WTC11 (cell line): ENCODE measurements at regions not wholly inside any gene's neighbourhood (a gene's known extent, or its start where the extent isn't known, plus 50 kb on each side); places are given as distances from the start of the nearest gene placed in this dataset.

Source experiments
- ATAC-seq: fragments of 200-7000 bp; cut with Tn5 transposase; 2 replicates; pipeline ENCODE4 v1.10.0; 2021; ENCODE audit warnings: mild to moderate bottlenecking, moderate library complexity
- CTCF ChIA-PET: fragments of 300-600 bp; sonication (Branson Sonifier 250); formaldehyde crosslinking; loops from one replicate; lab custom pipeline; 2021; ENCODE audit warnings: antibody characterized with exemption; lab: Charles Lee
- POLR2A ChIA-PET: fragments of 350-600 bp; sonication (Branson Sonifier 250); formaldehyde crosslinking; loops from one replicate; lab custom pipeline; 2021; ENCODE audit warnings: antibody characterized with exemption; lab: Charles Lee
- DNase-seq: peaks from one replicate; pipeline ENCODE4 v3.0.0; 2021; ENCODE audit warnings: low spot score
- H3K27ac Mint-ChIP-seq: 2 replicates; pipeline ENCODE4 v1.8.0; 2021; ENCODE audit warnings: mixed read lengths
- H3K27me3 Mint-ChIP-seq: 2 replicates; pipeline ENCODE4 v1.8.0; 2021; ENCODE audit warnings: low read depth, mild to moderate bottlenecking, moderate library complexity, mixed read lengths
- H3K36me3 Mint-ChIP-seq: 2 replicates; pipeline ENCODE4 v1.8.0; 2021; ENCODE audit warnings: mixed read lengths
- H3K4me1 Mint-ChIP-seq: 2 replicates; pipeline ENCODE4 v1.8.0; 2022; ENCODE audit warnings: mixed read lengths
- H3K4me3 Mint-ChIP-seq: 2 replicates; pipeline ENCODE4 v1.8.0; 2021; ENCODE audit warnings: mild to moderate bottlenecking, moderate library complexity, mixed read lengths
- H3K9me3 Mint-ChIP-seq: 2 replicates; pipeline ENCODE4 v1.8.0; 2021; ENCODE audit warnings: mixed read lengths
- ATF2 ChIP-seq: sonication (generic); formaldehyde crosslinking; IDR thresholded peaks from 2 replicates; pipeline ENCODE4 v1.8.1; 2022; ENCODE audit warnings: low read depth, missing genetic modification reagents, borderline replicate concordance
- CDX4 ChIP-seq: fragments of 250-450 bp; sonication (Bioruptor Pico); IDR thresholded peaks from 2 replicates; pipeline ENCODE4 v1.9.0; 2021; ENCODE audit warnings: moderate library complexity, mild to moderate bottlenecking, inconsistent platforms, borderline replicate concordance
- CREB1 ChIP-seq: sonication (generic); formaldehyde crosslinking; IDR thresholded peaks from 2 replicates; pipeline ENCODE4 v1.8.0; 2023; ENCODE audit warnings: mild to moderate bottlenecking, missing genetic modification reagents
- E2F1 ChIP-seq: sonication (generic); formaldehyde crosslinking; IDR thresholded peaks from 2 replicates; pipeline ENCODE4 v1.8.0; 2022; ENCODE audit warnings: mild to moderate bottlenecking, missing genetic modification reagents
- FOXP1 ChIP-seq: sonication (generic); formaldehyde crosslinking; IDR thresholded peaks from 2 replicates; pipeline ENCODE4 v1.8.0; 2022; ENCODE audit warnings: missing genetic modification reagents, mild to moderate bottlenecking, moderate library complexity, borderline replicate concordance
- HMGA2 ChIP-seq: fragments of 250-450 bp; sonication (Bioruptor Pico); IDR thresholded peaks from 2 replicates; pipeline ENCODE4 v1.4.0; 2021; ENCODE audit warnings: mild to moderate bottlenecking, moderate library complexity
- JAZF1 ChIP-seq: fragments of 250-450 bp; sonication (Bioruptor Pico); IDR thresholded peaks from 2 replicates; pipeline ENCODE4 v1.9.0; 2021; ENCODE audit warnings: moderate library complexity, mild to moderate bottlenecking, inconsistent platforms
- NFATC4 ChIP-seq: fragments of 250-450 bp; sonication (Bioruptor Pico); IDR thresholded peaks from 2 replicates; pipeline ENCODE4 v1.9.0; 2021; ENCODE audit warnings: mild to moderate bottlenecking
- NFYB ChIP-seq: sonication (generic); formaldehyde crosslinking; conservative IDR thresholded peaks from 2 replicates; pipeline ENCODE4 v1.8.0; 2022; ENCODE audit warnings: low read depth, missing genetic modification reagents
- NR1H2 ChIP-seq: sonication (generic); formaldehyde crosslinking; IDR thresholded peaks from 2 replicates; pipeline ENCODE4 v1.9.0; 2021; ENCODE audit warnings: mild to moderate bottlenecking, moderate library complexity, missing genetic modification reagents
- OVOL2 ChIP-seq: fragments of 250-450 bp; sonication (Bioruptor Pico); IDR thresholded peaks from 2 replicates; pipeline ENCODE4 v1.9.0; 2021; ENCODE audit warnings: mild to moderate bottlenecking, borderline replicate concordance
- PRRX2 ChIP-seq: fragments of 250-450 bp; sonication (Bioruptor Pico); IDR thresholded peaks from 2 replicates; pipeline ENCODE4 v1.8.0; 2021; ENCODE audit warnings: mild to moderate bottlenecking
- TP53 ChIP-seq: sonication (generic); formaldehyde crosslinking; IDR thresholded peaks from 2 replicates; pipeline ENCODE4 v1.8.1; 2023; ENCODE audit warnings: mild to moderate bottlenecking, missing genetic modification reagents
- USF2 ChIP-seq: sonication (generic); formaldehyde crosslinking; IDR thresholded peaks from 2 replicates; pipeline ENCODE4 v1.8.1; 2023; ENCODE audit warnings: mild to moderate bottlenecking, missing genetic modification reagents, moderate library complexity
- ZBTB43 ChIP-seq: sonication (generic); formaldehyde crosslinking; IDR thresholded peaks from 2 replicates; pipeline ENCODE4 v1.8.1; 2023; ENCODE audit warnings: mild to moderate bottlenecking, missing genetic modification reagents
- ZNF121 ChIP-seq: sonication (generic); formaldehyde crosslinking; IDR thresholded peaks from 2 replicates; pipeline ENCODE4 v1.8.0; 2023; ENCODE audit warnings: missing genetic modification reagents
- ZNF263 ChIP-seq: sonication (generic); formaldehyde crosslinking; IDR thresholded peaks from 2 replicates; pipeline ENCODE4 v1.8.1; 2022; ENCODE audit warnings: low read depth, mild to moderate bottlenecking, moderate library complexity, missing genetic modification reagents
- ZNF532 ChIP-seq: fragments of 250-450 bp; sonication (Bioruptor Pico); IDR thresholded peaks from 2 replicates; pipeline ENCODE4 v1.9.0; 2021; ENCODE audit warnings: mild to moderate bottlenecking, borderline replicate concordance

GRCh38 chr9:135423725-135424124 lies 55.9 kb upstream of the PPP1R26 start:
- H3K9me3 Mint-ChIP-seq: peaks cover 28% of the 10 kb centered on the region
- CTCF ChIA-PET: no interaction called here
- TF ChIP-seq ZNF263 (CRISPR knock-in tag) (no peak), HMGA2 (no peak), FOXP1 (no peak), CREB1 (CRISPR knock-in tag) (no peak), NFYB (CRISPR knock-in tag) (no peak), ZNF532 (no peak), ATF2 (CRISPR knock-in tag) (no peak), E2F1 (CRISPR knock-in tag) (no peak), USF2 (no peak), ZNF121 (CRISPR knock-in tag) (no peak), NFATC4 (no peak), OVOL2 (no peak), ZBTB43 (CRISPR knock-in tag) (no peak), TP53 (CRISPR knock-in tag) (no peak), JAZF1 (no peak), NR1H2 (CRISPR knock-in tag) (no peak), CDX4 (CRISPR knock-in tag) (no peak), PRRX2 (CRISPR knock-in tag) (no peak)
- DNase-seq (no peak), ATAC-seq (no peak)
- H3K4me1 Mint-ChIP-seq: peaks cover 12% of the 10 kb centered on the region
- peaks cover 17% of the 10 kb centered on the region for H3K36me3 Mint-ChIP-seq
- no peak overlapping the region for H3K4me3 Mint-ChIP-seq
- no peak overlapping the region for H3K27ac Mint-ChIP-seq
- POLR2A ChIA-PET: no interaction called here
- H3K27me3 Mint-ChIP-seq: peaks cover 7% of the 10 kb centered on the region; the same call in 1 of the 2 replicates
